GM13976 (cell line): ENCODE measurements at regions not wholly inside any gene's neighbourhood (a gene's known extent, or its start where the extent isn't known, plus 50 kb on each side); places are given as distances from the start of the nearest gene placed in this dataset.
"Not testable (repeated sequence)": the region's sequence is repeated elsewhere in the genome, so short reads cannot be mapped to it uniquely, and the experiment has no call there.

Experiments
- DNase-seq: peaks from one replicate; pipeline ENCODE4 v3.0.0; 2012; ENCODE audit warnings: low spot score
- in situ Hi-C: fragments of 300-500 bp; cut with MboI; formaldehyde crosslinking; loops from one replicate; pipeline ENCODE4 v1.12.0; 2022; ENCODE audit warnings: low sequenced_read_pairs, mixed read lengths, inconsistent platforms; ENCODE audit not compliant: unreplicated experiment
- TF ChIP-seq, protein P1 (sequence below): IDR thresholded peaks from 2 replicates; pipeline ENCODE4 v1.5.1; 2012; ENCODE audit warnings: borderline replicate concordance, mild to moderate bottlenecking; ENCODE audit not compliant: insufficient read depth; ENCODE audit errors: extremely low read depth, missing control alignments, control extremely low read depth

DNA sequence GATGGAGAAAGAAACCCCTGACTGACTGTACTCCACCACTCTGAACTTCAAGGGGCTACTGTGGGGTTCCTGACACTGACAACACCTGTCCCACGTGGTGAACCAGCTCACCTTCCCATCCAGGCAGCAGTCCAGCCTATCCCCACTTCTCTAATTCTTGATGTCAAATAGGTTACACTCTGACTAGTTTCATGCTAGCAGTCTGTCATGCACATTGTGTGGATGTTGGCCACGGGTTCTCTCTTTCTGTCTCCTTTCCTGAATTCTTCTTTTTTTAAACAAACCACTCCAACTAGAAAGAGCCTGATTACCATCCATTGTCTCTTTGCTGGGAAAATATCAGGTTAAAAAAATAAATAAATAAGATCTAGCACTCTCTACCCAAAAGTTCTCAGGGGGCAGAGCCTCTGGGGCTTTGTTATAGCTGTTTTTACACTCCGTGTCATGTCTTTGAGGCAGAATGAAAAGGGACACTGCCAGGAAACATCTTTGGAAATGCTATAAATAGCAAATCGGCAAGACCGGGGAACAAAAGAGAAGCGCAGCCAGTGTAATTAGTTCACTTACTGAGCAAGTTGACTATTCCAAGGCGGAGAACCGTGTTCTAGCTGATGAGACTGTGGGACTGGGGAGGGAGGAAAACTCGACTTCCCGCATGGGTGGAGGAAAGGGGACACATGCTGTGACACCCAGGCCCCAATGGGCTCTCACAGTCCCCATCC is 356.1 kb downstream of the OMA1 start:
- TF ChIP-seq, protein P1, sequence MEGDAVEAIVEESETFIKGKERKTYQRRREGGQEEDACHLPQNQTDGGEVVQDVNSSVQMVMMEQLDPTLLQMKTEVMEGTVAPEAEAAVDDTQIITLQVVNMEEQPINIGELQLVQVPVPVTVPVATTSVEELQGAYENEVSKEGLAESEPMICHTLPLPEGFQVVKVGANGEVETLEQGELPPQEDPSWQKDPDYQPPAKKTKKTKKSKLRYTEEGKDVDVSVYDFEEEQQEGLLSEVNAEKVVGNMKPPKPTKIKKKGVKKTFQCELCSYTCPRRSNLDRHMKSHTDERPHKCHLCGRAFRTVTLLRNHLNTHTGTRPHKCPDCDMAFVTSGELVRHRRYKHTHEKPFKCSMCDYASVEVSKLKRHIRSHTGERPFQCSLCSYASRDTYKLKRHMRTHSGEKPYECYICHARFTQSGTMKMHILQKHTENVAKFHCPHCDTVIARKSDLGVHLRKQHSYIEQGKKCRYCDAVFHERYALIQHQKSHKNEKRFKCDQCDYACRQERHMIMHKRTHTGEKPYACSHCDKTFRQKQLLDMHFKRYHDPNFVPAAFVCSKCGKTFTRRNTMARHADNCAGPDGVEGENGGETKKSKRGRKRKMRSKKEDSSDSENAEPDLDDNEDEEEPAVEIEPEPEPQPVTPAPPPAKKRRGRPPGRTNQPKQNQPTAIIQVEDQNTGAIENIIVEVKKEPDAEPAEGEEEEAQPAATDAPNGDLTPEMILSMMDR = no peak
- in situ Hi-C loops = no loop called here
- DNase-seq = no peak

DNA sequence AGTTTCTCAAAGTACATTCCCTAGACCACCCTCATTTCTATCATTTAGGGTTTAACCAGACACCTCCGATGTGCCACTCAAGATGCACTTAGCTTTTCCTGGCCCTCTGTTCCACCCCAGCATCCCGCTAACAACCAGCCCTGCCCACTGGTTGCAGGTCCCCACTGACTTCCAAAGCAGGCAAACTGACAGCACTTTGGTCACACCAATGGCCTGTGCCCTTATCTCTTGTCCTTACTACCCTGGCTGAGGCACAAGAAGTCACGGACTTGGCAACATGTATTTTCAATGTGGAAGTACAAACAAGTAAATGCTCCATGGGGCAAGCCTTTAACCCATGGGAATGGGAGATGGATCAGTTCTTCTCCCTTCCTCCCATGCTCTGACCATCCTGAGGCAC is 357.1 kb downstream of the OMA1 start:
- no peak for DNase-seq
- TF ChIP-seq, protein P1 = no peak
- in situ Hi-C loops = no loop called here

DNA sequence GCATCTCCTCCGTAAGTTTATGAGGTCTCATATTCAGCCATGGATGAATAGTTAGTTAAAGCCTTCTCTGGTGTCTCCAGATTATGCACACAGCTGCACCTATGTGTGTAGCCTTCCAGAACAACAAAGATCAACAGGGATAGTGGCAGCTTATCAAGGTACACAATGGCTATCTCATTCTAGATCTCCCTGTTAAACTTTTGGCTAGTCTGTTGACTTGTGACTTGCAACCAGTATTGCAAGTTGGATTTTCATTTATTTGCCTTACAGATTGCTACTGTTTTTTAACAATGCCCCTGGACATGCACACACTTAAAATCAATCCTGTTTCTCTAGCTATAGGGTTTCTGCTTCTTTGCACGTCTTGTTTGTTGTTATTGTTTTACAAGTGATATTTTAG is 363.2 kb downstream of the OMA1 start:
- in situ Hi-C loops = no loop called here

DNA sequence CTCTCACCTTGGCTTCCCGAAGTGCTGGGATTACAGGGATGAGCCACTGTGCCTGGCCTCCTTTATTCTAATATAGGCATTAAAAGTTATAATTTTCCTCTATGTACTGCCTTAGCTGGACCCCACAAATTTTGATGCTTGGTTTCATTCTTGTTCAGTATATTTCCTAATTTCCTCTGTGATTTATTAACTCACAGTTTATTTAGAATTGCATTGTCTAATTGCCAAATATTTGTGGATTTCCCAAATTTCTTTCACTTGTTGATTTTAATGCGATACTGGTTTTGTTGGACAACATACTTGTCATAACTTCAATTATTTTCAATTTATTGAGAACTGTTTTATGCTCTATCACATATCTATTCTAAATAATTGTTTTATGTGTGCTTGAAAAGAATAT is 366.0 kb downstream of the OMA1 start:
- in situ Hi-C loops = no loop called here
- DNase-seq = no peak
- TF ChIP-seq, protein P1 = no peak

More for the DNA sequence above, 363.2 kb downstream of the OMA1 start:
- no peak for DNase-seq
- TF ChIP-seq, protein P1 = no peak

DNA sequence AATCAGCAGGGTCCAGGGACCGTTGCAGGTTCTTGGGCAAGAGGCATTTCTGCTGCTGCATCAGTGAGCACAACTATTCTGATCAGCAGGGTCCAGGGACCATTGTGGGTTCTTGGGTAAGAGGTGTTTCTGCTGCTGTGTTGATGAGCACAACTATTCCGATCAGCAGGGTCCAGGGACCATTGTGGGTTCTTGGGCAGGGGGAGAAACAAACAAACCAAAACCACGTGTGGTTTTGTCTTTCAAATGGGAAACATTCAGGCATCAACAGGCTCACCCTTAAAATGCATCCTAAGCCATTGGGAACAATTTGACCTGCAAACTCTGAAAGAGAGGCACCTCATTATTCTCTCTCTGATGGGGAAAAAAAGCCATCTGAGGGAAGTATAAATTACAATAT is 377.4 kb downstream of the OMA1 start:
- in situ Hi-C loops, DNase-seq: not testable (repeated sequence)

DNA sequence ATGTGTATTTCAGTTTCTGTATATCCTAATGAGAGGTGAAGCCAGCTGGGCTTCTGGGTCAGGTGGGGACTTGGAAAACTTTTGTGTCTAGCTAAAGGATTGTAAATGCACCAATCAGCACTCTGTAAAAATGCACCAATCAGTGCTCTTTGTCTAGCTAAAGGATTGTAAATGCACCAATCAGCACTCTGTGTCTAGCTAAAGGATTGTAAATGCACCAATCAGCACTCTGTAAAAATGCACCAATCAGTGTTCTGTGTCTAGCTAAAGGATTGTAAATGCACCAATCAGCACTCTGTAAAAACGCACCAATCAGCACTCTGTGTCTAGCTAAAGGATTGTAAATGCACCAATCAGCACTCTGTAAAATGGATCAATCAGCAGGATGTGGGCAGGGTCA is 379.4 kb downstream of the OMA1 start:
- in situ Hi-C loops, DNase-seq: not testable (repeated sequence)

DNA sequence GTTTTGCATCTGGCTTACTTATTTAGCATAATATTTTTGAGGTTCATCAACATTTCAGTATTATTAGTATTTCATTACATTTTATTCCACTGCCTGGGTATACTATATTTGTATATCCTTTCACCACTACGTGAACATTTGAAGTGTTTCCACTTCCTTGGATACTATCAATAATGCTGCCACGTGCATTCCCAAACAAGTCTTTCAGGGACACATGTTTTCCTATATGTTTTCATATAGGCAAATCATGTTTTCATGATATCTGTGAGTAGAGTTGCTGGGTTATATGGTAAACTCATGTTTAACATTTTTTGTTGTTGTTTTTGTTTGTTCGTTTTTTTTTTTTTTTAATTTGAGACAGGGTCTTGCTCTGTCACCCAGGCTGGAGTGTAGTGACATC is 380.1 kb downstream of the OMA1 start:
- in situ Hi-C loops = no loop called here
- no peak for DNase-seq
- TF ChIP-seq, protein P1 = no peak

DNA sequence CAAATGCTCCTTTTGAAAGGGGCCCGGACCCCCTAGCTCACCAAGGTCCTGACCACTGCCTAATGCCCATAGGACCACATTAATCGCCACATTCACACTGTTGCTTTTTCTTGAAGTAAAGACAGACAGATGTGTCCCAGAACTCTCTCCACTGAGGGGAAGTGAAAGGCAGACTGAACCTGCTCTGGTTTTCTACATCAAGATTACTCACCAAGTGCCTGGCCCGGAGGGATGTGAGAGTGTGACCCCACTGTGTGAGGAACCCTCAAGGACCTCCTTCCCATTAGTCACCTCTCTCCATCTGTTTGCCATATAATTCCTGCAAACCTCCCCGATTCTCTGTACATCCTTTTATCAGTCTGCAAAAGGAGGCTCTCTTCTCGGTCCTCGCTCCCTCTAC is 381.5 kb downstream of the OMA1 start:
- no peak for DNase-seq
- TF ChIP-seq, protein P1 = no peak
- in situ Hi-C loops = no loop called here
